HEK293T (cell line): ENCODE measurements at regions not wholly inside any gene's neighbourhood (a gene's known extent, or its start where the extent isn't known, plus 50 kb on each side); places are given as distances from the start of the nearest gene placed in this dataset.
A peak's percentile ranks its signal among the peaks of the same experiment; 100 is the strongest.

Experiments used
- CTCF ChIA-PET: fragments of 350-600 bp; formaldehyde crosslinking; extraction: SDS; loops from one replicate; lab custom pipeline; 2021; ENCODE audit warnings: antibody characterized with exemption, inconsistent platforms; lab: Yijun Ruan, JAX
- POLR2A ChIA-PET: fragments of 350-600 bp; formaldehyde crosslinking; extraction: SDS; loops from one replicate; lab custom pipeline; 2020; ENCODE audit warnings: antibody characterized with exemption, inconsistent platforms; lab: Yijun Ruan, JAX
- DNase-seq: peaks from one replicate; pipeline ENCODE4 v3.0.0; 2012; ENCODE audit warnings: mixed read lengths; ENCODE audit errors: extremely low spot score
- ARNT ChIP-seq: fragments of 450-650 bp; IDR thresholded peaks from 2 replicates; pipeline ENCODE4 v1.6.1; 2017; ENCODE audit warnings: mild to moderate bottlenecking
- BHLHE40 ChIP-seq: fragments of 450-650 bp; IDR thresholded peaks from 2 replicates; pipeline ENCODE4 v1.6.1; 2016; ENCODE audit warnings: mild to moderate bottlenecking, moderate library complexity, borderline replicate concordance
- CTBP1 ChIP-seq: fragments of 450-650 bp; IDR thresholded peaks from 2 replicates; pipeline ENCODE4 v1.6.1; 2016; ENCODE audit warnings: borderline replicate concordance
- ELF4 ChIP-seq: fragments of 450-650 bp; IDR thresholded peaks from 2 replicates; pipeline ENCODE4 v1.6.1; 2017; ENCODE audit warnings: antibody characterized with exemption
- FOXA1 ChIP-seq: fragments of 450-650 bp; IDR thresholded peaks from 2 replicates; pipeline ENCODE4 v1.6.1; 2016; ENCODE audit warnings: mild to moderate bottlenecking
- FOXK2 ChIP-seq: fragments of 450-650 bp; IDR thresholded peaks from 2 replicates; pipeline ENCODE4 v1.6.1; 2016; ENCODE audit warnings: mild to moderate bottlenecking
- FOXM1 ChIP-seq: fragments of 450-650 bp; IDR thresholded peaks from 2 replicates; pipeline ENCODE4 v1.6.1; 2017; ENCODE audit warnings: mild to moderate bottlenecking, borderline replicate concordance
- HDGF ChIP-seq: fragments of 450-650 bp; IDR thresholded peaks from 2 replicates; pipeline ENCODE4 v1.6.1; 2017; ENCODE audit warnings: antibody characterized with exemption, borderline replicate concordance
- L3MBTL2 ChIP-seq: fragments of 450-650 bp; conservative IDR thresholded peaks from 2 replicates; pipeline ENCODE4 v1.6.1; 2016; ENCODE audit warnings: mild to moderate bottlenecking
- LEF1 ChIP-seq: fragments of 450-650 bp; IDR thresholded peaks from 2 replicates; pipeline ENCODE4 v1.6.1; 2017; ENCODE audit warnings: mild to moderate bottlenecking, borderline replicate concordance
- NFRKB ChIP-seq: fragments of 450-650 bp; IDR thresholded peaks from 2 replicates; pipeline ENCODE4 v1.6.1; 2016; ENCODE audit warnings: mild to moderate bottlenecking, moderate library complexity
- PKNOX1 ChIP-seq: fragments of 450-650 bp; IDR thresholded peaks from 2 replicates; pipeline ENCODE4 v1.6.1; 2016
- SP1 ChIP-seq: fragments of 450-650 bp; IDR thresholded peaks from 2 replicates; pipeline ENCODE4 v1.6.1; 2017
- SUZ12 ChIP-seq: fragments of 450-650 bp; IDR thresholded peaks from 2 replicates; pipeline ENCODE4 v1.6.1; 2016; ENCODE audit warnings: mild to moderate bottlenecking
- TARDBP ChIP-seq: fragments of 450-650 bp; IDR thresholded peaks from 2 replicates; pipeline ENCODE4 v1.6.1; 2016
- ZNF384 ChIP-seq: fragments of 450-650 bp; IDR thresholded peaks from 2 replicates; pipeline ENCODE4 v1.6.1; 2016

GRCh38 chr9:99345942-99346341, 123.9 kb downstream of the SEC61B start:
- DNase-seq: no peak
- TF ChIP-seq HDGF (no peak), FOXA1 (no peak)
- ChIA-PET POLR2A (no interaction called here), CTCF (no interaction called here)

- no peak for TF ChIP-seq ELF4
- TF ChIP-seq L3MBTL2: no peak
- no peak for TF ChIP-seq SUZ12
- TF ChIP-seq BHLHE40: no peak
- TF ChIP-seq LEF1: no peak
- TF ChIP-seq HDGF: no peak
- no peak for TF ChIP-seq PKNOX1
- TF ChIP-seq SP1: no peak
- no peak for TF ChIP-seq NFRKB
- no peak for TF ChIP-seq FOXK2
- TF ChIP-seq FOXM1: no peak
- TF ChIP-seq CTBP1: no peak
- TF ChIP-seq TARDBP: no peak
- no peak for TF ChIP-seq ARNT
- no peak for TF ChIP-seq FOXA1
- no peak for TF ChIP-seq ZNF384
- ChIA-PET POLR2A (no interaction called here), CTCF (no interaction called here)
- no peak for DNase-seq
Observed at GRCh38 chr9:99347568-99347967, 125.5 kb downstream of the SEC61B start.

GRCh38 chr9:99348289-99348688, 126.2 kb downstream of the SEC61B start:
- ChIA-PET CTCF (no interaction called here), POLR2A (no interaction called here)
- no peak for DNase-seq
- TF ChIP-seq L3MBTL2: no peak
- no peak for TF ChIP-seq FOXM1
- TF ChIP-seq HDGF: no peak
- TF ChIP-seq LEF1: no peak
- TF ChIP-seq ELF4: no peak
- TF ChIP-seq BHLHE40: no peak
- no peak for TF ChIP-seq SUZ12
- TF ChIP-seq FOXK2: no peak
- no peak for TF ChIP-seq TARDBP

- TF ChIP-seq TARDBP (no peak), L3MBTL2 (no peak), ELF4 (no peak), FOXK2 (no peak), FOXA1 (no peak), NFRKB (no peak), CTBP1 (no peak), ZNF384 (no peak), PKNOX1 (no peak), BHLHE40 (no peak), LEF1 (no peak)
- POLR2A ChIA-PET: no interaction called here
Observed at GRCh38 chr9:99349870-99350269, 127.8 kb downstream of the SEC61B start.

GRCh38 chr9:99350461-99350860, 128.4 kb downstream of the SEC61B start:
- ChIA-PET CTCF (no interaction called here), POLR2A (no interaction called here)
- TF ChIP-seq FOXM1: no peak
- no peak for TF ChIP-seq ZNF384
- no peak for TF ChIP-seq HDGF
- no peak for TF ChIP-seq TARDBP
- TF ChIP-seq ARNT: no peak
- no peak for TF ChIP-seq L3MBTL2
- no peak for TF ChIP-seq SP1
- TF ChIP-seq CTBP1: no peak
- no peak for TF ChIP-seq BHLHE40
- TF ChIP-seq FOXA1: no peak
- TF ChIP-seq ELF4: no peak
- no peak for DNase-seq

More at GRCh38 chr9:99349870-99350269, 127.8 kb downstream of the SEC61B start:
- DNase-seq: no peak
- CTCF ChIA-PET: no interaction called here

GRCh38 chr9:99351647-99352046, 129.6 kb downstream of the SEC61B start:
- DNase-seq: no peak
- POLR2A ChIA-PET: no interaction called here
- CTCF ChIA-PET: no interaction called here
- TF ChIP-seq FOXM1 (no peak), ZNF384 (no peak), FOXK2 (no peak), PKNOX1 (0 out of 2 replicates have a peak, but pooled peaks have one; percentile 10), ELF4 (no peak), SUZ12 (no peak), BHLHE40 (no peak), CTBP1 (no peak), L3MBTL2 (no peak)

- DNase-seq: no peak
- ChIA-PET POLR2A (no interaction called here), CTCF (no interaction called here)
- TF ChIP-seq SUZ12: no peak
- TF ChIP-seq CTBP1: no peak
- no peak for TF ChIP-seq ZNF384
- no peak for TF ChIP-seq NFRKB
- no peak for TF ChIP-seq BHLHE40
- no peak for TF ChIP-seq FOXA1
- no peak for TF ChIP-seq HDGF
- no peak for TF ChIP-seq LEF1
- TF ChIP-seq PKNOX1: no peak
- TF ChIP-seq FOXK2: no peak
- no peak for TF ChIP-seq FOXM1
- no peak for TF ChIP-seq L3MBTL2
- no peak for TF ChIP-seq ELF4
- no peak for TF ChIP-seq TARDBP
- no peak for TF ChIP-seq SP1
Observed at GRCh38 chr9:99352826-99353225, 130.7 kb downstream of the SEC61B start.
